ENCODE measurements at regions not wholly inside any gene's neighbourhood (a gene's known extent, or its start where the extent isn't known, plus 50 kb on each side); places are given as distances from the start of the nearest gene placed in this dataset.

GRCh38 chr9:78606001-78606379 lies 309.1 kb downstream of the PSAT1 start:
- DNase-seq = no peak

- no peak for DNase-seq
Measured at GRCh38 chr9:78607853-78608252, 310.9 kb downstream of the PSAT1 start.

GRCh38 chr9:78609450-78609849 lies 312.5 kb downstream of the PSAT1 start:
- DNase-seq = no peak

DNA sequence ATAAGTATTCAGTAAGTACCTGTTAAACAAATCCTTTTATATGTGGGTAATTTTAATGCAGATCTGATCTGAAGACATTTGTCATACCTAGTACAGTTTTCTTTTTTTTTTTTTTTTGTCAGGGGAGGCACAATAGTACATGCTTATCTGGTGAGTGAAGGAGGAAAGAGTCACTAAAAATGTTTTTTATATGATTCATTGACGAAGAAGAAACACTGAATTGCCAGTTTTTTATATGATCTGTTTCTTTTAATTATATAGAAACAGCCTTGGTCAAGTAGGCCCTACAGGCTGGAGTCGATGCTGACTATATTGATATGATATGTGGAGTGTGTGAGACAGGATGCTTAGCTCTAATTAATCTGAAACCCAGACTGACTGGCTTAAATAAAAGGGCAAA lies 315.2 kb downstream of the PSAT1 start:
- DNase-seq = no peak

DNA sequence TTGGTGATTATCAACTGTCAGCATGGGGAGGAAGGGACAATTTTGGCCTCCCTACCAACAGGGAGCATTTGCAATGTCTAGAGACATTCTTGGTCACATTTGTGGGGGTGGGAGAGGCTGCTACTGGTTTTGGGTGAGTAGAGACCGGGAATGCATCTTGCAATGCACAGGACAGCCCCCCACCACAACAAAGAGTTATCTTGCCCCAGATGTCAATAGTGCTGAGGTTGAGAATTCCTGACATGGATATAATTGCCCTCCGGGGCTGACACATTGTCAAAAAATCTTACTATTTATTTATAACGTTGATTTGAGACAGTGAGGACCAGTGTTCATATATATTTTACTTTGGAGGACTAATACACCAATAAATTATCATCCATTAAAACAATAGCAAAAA lies 316.1 kb downstream of the PSAT1 start:
- no peak for DNase-seq

GRCh38 chr9:78614892-78615291 lies 318.0 kb downstream of the PSAT1 start:
- no peak for DNase-seq

DNA sequence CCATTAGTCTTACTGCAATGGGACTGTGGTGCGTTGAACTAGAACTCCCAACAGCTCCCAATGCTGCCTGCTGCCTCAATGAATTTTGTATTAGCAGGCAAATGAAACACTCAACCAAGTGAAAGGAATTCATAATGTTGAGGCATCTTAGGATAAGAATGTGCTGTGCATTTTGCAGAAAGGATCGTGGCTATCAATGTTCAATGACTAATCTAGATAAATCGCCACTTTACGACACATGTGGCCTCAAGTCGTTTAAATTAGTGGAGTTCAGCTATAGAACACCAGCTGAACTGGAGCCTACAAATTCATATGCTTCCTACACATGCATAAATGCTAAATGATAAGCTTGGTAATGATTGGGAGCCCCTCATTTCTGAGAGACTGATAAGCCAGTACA lies 318.4 kb downstream of the PSAT1 start:
- DNase-seq = no peak

- no peak for DNase-seq
Measured at GRCh38 chr9:78618735-78619134, 321.8 kb downstream of the PSAT1 start.

DNA sequence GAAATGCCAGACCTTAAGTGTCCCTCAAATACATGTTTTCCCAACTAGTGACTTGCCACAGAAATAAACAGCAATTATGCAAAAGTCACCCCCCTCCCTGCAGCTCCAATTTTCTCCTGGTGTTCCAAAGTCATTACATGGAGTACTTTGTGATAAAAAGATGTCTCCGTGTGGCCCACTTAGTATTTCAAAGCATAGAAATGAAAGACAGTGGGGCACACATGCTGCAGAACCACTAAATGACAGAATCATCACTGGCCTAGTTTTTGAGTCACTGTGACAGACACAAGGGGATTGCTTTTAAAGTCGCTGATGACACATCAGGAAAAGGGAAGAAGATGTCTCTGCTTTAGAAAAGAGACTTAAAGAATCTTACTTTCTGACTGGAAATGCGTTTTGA lies 323.4 kb downstream of the PSAT1 start:
- no peak for DNase-seq

- no peak for DNase-seq
Measured at GRCh38 chr9:78620764-78621163, 323.8 kb downstream of the PSAT1 start.

- no peak for DNase-seq
Measured at GRCh38 chr9:78622126-78622525, 325.2 kb downstream of the PSAT1 start.

- no peak for DNase-seq
Measured at GRCh38 chr9:78626971-78627370, 330.0 kb downstream of the PSAT1 start.

GRCh38 chr9:78630966-78631365 lies 334.0 kb downstream of the PSAT1 start:
- no peak for DNase-seq

DNA sequence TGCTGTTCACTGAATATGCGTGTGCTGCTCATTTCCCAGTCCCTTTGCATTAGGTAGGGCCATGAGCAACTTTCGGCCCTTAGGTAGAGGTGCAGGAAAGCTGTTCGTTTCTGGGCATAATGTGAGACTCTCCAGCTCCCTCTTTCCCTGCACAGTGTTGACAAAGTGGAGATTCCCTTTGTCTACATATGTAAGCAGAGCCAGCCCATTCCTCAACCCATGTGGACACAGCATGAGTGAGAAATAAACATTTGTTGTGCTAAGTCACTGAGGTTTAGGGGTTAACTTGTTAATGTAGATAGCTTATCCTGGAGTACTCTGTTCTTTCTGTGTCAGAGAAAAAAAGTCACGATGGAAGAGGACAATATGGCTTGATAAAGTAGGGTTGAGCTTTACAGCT lies 343.8 kb downstream of the PSAT1 start:
- no peak for DNase-seq

GRCh38 chr9:78644359-78644758 lies 347.4 kb downstream of the PSAT1 start:
- no peak for DNase-seq

DNA sequence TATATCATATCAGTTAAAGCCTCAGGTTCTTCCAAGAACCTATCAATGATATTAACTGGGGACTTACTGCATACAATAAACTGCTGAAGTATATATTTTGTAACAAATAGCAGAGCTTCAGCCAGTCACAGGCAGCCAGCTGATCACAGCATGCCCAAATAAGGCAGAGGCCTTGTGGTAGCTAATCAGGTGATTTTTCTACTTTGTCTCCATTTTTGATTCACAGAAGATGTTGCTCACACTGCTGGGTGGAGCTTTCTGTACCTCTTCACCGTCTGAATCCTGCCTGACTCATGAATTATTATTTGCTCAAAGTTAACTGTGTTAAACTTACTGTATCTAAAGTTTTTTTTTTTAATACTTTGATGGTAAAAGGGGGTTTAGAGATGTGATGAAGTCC lies 357.4 kb downstream of the PSAT1 start:
- no peak for DNase-seq

DNA sequence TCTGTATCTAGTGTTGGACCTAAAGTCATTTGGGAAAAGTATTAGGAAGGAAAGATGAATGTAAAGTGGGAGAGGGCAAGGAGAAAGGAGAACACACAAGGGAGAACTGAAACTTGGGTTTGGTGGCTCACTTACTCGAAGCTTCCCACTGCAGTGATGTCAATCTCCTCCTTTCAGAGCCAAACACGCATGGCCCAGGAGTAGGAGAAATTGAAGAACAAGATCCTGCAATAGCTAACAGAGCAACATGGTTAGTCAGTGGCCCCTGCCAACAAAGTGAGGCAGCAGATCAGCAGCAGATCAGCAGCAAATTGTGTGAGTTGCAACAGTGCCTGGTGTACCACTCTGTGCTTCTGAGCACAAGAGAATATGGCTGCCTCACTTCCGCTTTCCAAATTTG lies 366.4 kb downstream of the PSAT1 start:
- no peak for DNase-seq

DNA sequence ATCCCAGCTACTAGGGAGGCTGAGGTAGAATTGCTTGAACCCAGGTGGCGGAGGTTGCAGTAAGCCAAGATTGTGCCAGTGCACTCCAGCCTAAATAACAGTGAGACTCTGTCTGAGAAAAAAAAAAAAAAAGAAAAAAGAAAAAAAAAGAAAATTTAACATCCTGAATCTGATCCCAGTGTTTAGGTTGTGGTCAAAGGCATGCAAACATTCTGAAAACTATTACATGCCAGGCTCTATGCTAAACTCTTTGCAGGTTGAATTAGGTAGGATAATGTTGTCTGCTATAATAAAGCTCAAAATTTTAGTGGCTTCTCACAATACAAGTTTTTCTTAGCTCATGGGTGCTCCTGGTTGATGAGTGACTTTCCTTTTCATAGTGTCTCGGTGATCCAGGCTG lies 367.4 kb downstream of the PSAT1 start:
- DNase-seq = no peak

- DNase-seq = no peak
Measured at GRCh38 chr9:78666818-78667414, 370.0 kb downstream of the PSAT1 start.

DNA sequence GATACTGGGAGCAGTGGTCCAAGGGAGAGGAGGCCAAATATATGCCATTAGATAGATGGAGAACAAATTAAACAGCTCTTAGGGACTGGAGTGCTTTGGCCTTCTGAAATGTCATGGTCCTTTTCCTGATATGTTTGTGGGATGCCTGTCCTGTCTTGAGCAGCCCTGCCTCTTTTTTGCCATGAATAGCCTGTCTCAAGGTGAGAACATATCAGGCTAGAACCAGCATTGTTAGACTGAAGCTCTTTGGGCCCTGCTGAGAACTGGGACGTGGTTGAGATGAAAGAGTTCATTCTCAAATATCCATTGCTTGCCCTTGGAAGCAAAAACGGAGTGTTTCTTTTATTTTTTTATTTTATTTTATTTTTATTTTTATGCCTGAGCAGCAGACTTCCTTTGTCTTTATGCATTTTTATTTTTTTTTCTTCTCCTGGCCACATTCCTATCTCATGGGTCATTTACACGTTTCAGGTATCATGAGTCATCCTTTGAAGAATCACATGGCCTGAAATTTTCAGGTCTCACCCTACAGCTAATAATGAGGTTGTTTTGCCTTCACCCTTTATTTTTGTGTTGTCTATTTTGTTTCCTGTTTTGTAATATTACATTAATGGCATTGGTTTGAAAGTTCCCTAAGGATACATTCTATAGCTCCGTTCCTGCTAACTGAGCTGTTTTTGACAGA lies 371.4 kb downstream of the PSAT1 start:
- DNase-seq = no peak

- DNase-seq = no peak
Measured at GRCh38 chr9:78669591-78669990, 372.7 kb downstream of the PSAT1 start.

- DNase-seq = no peak
Measured at GRCh38 chr9:78671785-78672184, 374.9 kb downstream of the PSAT1 start.

GRCh38 chr9:78674874-78675273 lies 377.9 kb downstream of the PSAT1 start:
- no peak for DNase-seq

DNA sequence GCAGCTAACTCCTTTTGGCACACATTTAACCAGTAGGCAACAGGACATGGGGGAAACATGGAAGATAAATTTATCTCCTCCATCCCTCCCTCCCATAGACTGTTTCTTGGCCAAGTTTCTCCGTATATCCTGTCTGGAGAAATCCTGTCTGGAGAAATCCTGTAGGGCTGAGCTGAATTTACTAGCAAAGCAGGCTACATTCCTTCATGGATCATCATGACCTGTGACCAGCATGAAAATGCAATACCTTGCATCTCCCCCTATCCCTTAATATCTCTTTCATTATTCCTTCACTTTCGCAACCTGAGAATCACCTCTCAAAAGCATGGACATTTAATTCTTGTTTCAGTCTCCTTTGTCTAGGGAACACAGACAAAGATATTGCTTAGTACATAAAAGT lies 379.1 kb downstream of the PSAT1 start:
- DNase-seq = no peak

DNA sequence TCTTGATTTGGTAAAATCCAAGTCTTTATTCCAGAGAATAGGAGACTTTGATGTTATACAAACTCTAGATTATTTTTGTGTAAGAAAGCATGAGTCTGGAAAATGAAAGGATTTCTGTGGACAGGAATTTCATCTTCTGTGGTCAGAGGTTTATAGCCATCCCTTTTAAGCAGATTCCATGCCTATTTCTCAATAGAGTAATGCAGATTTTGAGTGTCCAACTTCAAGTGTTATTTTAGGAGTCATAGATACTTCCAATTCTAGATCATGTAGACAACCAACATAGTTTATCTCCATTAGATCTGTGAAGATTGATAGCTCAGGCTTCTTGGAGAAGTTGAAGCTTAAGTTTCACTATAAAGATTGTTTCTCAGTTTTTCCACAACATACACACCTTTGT lies 379.7 kb downstream of the PSAT1 start:
- no peak for DNase-seq
